ENCODE measurements at regions not wholly inside any gene's neighbourhood (a gene's known extent, or its start where the extent isn't known, plus 50 kb on each side); places are given as distances from the start of the nearest gene placed in this dataset.

DNA sequence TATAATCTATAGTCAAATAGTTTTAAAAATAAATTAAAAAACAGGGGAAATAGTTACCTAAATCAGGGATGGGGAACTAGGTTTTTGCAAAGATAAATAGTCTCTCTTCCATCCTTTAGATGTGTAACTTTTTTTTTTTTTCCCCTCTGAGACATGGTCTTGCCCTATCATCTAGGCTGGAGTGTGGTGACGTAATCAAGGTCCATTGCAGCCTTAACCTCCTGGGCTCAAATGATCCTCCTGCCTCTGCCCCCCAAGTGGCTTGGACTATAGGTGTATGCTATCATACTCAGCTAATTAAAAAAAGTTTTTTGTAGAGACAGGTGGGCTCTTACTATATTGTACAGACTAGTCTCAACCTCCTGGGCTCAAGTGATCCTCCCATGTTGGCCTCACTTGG is 316.5 kb downstream of the CCDC85A start:
- H3K9ac ChIP-seq (ENCODE audit: low read depth, low read length, poor library complexity, severe bottlenecking), result no peak overlapping the region
- no peak overlapping the region for H2AFZ ChIP-seq (ENCODE audit: low read length)
- no peaks in the 10 kb centered on the region for H3F3A ChIP-seq (ENCODE audit: low read depth)
- H3K27me3 ChIP-seq (ENCODE audit: insufficient read depth, low read length, poor library complexity, severe bottlenecking), result no peaks in the 10 kb centered on the region
- TF ChIP-seq, protein P1, sequence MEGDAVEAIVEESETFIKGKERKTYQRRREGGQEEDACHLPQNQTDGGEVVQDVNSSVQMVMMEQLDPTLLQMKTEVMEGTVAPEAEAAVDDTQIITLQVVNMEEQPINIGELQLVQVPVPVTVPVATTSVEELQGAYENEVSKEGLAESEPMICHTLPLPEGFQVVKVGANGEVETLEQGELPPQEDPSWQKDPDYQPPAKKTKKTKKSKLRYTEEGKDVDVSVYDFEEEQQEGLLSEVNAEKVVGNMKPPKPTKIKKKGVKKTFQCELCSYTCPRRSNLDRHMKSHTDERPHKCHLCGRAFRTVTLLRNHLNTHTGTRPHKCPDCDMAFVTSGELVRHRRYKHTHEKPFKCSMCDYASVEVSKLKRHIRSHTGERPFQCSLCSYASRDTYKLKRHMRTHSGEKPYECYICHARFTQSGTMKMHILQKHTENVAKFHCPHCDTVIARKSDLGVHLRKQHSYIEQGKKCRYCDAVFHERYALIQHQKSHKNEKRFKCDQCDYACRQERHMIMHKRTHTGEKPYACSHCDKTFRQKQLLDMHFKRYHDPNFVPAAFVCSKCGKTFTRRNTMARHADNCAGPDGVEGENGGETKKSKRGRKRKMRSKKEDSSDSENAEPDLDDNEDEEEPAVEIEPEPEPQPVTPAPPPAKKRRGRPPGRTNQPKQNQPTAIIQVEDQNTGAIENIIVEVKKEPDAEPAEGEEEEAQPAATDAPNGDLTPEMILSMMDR (conservative IDR thresholded peaks at IDR 0.05; ENCODE audit: low read length), result no peak
- H3K4me2 ChIP-seq (ENCODE audit: low read depth, low read length, poor library complexity, severe bottlenecking), result no peak overlapping the region
- H3K9me2 ChIP-seq (replicated peaks; ENCODE audit: low read depth, low read length), result no peaks in the 10 kb centered on the region; the same call in 1 of the 2 replicates
- no peaks in the 10 kb centered on the region for H3K36me3 ChIP-seq (ENCODE audit: insufficient read depth, low read length)
- no peaks in the 10 kb centered on the region for H4K20me1 ChIP-seq (ENCODE audit: insufficient read depth, low read length, poor library complexity, severe bottlenecking)
- no peaks in the 10 kb centered on the region for H3K4me1 ChIP-seq (ENCODE audit: insufficient read depth, low read length, poor library complexity, severe bottlenecking)
- H3K9me3 ChIP-seq (ENCODE audit: insufficient read depth, low read depth, low read length), result no peaks in the 10 kb centered on the region
- no peak overlapping the region for H3K4me3 ChIP-seq (ENCODE audit: low read length, poor library complexity, severe bottlenecking)
- H3K79me2 ChIP-seq (ENCODE audit: insufficient read depth, low read length), result no peaks in the 10 kb centered on the region

DNA sequence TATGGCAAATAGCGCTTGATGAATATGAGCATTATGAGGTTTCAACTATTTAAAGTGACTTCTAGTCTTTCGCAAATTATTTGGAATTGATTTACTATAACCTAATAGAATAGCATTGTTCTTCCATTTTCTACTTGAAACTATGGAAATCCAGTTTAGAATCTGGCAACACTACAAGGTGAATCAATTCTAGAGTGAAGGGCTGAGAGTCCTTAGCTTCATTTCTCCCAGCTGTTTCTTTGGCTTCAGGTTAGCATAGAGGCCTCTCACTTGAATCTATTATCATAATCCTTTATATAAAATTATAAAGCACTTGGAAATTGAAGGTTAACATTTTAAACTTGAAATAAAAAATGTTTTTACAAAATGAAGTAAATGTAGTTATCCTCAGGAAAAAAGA is 318.8 kb downstream of the CCDC85A start:
- no peaks in the 10 kb centered on the region for H3K4me1 ChIP-seq (ENCODE audit: insufficient read depth, low read length, poor library complexity, severe bottlenecking)
- H3K9ac ChIP-seq (ENCODE audit: low read depth, low read length, poor library complexity, severe bottlenecking), result no peak overlapping the region
- no peak overlapping the region for H3K4me3 ChIP-seq (ENCODE audit: low read length, poor library complexity, severe bottlenecking)
- TF ChIP-seq EZH2phosphoT487 (IDR thresholded peaks at IDR 0.05; ENCODE audit: borderline replicate concordance), result no peak
- H3K79me2 ChIP-seq (ENCODE audit: insufficient read depth, low read length), result no peaks in the 10 kb centered on the region
- no peak overlapping the region for H2AFZ ChIP-seq (ENCODE audit: low read length)
- H3K36me3 ChIP-seq (ENCODE audit: insufficient read depth, low read length), result no peaks in the 10 kb centered on the region
- no peak overlapping the region for H3K4me2 ChIP-seq (ENCODE audit: low read depth, low read length, poor library complexity, severe bottlenecking)
- H3K9me2 ChIP-seq (replicated peaks; ENCODE audit: low read depth, low read length), result no peaks in the 10 kb centered on the region; the same call in 1 of the 2 replicates
- no peaks in the 10 kb centered on the region for H3K9me3 ChIP-seq (ENCODE audit: insufficient read depth, low read depth, low read length)
- H3F3A ChIP-seq (ENCODE audit: low read depth), result no peaks in the 10 kb centered on the region
- H4K20me1 ChIP-seq (ENCODE audit: insufficient read depth, low read length, poor library complexity, severe bottlenecking), result no peaks in the 10 kb centered on the region
- H3K27me3 ChIP-seq (ENCODE audit: insufficient read depth, low read length, poor library complexity, severe bottlenecking), result no peaks in the 10 kb centered on the region

DNA sequence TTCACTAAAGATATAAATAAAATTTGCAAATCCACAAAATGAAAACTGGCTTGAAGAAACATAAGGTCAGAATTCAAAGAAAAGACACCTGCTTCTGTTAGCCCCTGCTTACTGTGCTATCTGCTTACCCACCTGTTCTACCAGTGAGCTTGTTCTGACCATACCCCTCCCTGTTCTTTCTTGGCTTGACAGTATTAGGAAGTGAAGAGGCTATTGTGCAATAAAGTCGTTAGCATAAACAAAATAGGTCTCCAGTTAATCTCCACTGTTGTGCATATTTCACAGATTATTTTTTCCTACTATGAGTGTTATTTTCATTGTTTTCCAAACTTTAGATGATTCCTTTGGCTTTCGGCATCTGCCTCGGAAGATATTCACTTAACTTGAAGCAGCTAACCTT is 322.1 kb downstream of the CCDC85A start:
- Histone ChIP-seq H3K4me3 (ENCODE audit: low read length, poor library complexity, severe bottlenecking) (no peak overlapping the region), H2AFZ (ENCODE audit: low read length) (no peak overlapping the region), H3K9me2 (replicated peaks; ENCODE audit: low read depth, low read length) (no peaks in the 10 kb centered on the region; the same call in 1 of the 2 replicates), H3K9ac (ENCODE audit: low read depth, low read length, poor library complexity, severe bottlenecking) (no peak overlapping the region), H3K9me3 (ENCODE audit: insufficient read depth, low read depth, low read length) (no peaks in the 10 kb centered on the region), H3K36me3 (ENCODE audit: insufficient read depth, low read length) (no peaks in the 10 kb centered on the region), H3K79me2 (ENCODE audit: insufficient read depth, low read length) (no peaks in the 10 kb centered on the region), H3K4me1 (ENCODE audit: insufficient read depth, low read length, poor library complexity, severe bottlenecking) (no peaks in the 10 kb centered on the region), H4K20me1 (ENCODE audit: insufficient read depth, low read length, poor library complexity, severe bottlenecking) (no peaks in the 10 kb centered on the region), H3K27me3 (ENCODE audit: insufficient read depth, low read length, poor library complexity, severe bottlenecking) (no peaks in the 10 kb centered on the region), H3F3A (ENCODE audit: low read depth) (no peaks in the 10 kb centered on the region), H3K4me2 (ENCODE audit: low read depth, low read length, poor library complexity, severe bottlenecking) (no peak overlapping the region)
- TF ChIP-seq, protein P1 (conservative IDR thresholded peaks at IDR 0.05; ENCODE audit: low read length), result no peak
- no peak for TF ChIP-seq EZH2phosphoT487 (IDR thresholded peaks at IDR 0.05; ENCODE audit: borderline replicate concordance)

DNA sequence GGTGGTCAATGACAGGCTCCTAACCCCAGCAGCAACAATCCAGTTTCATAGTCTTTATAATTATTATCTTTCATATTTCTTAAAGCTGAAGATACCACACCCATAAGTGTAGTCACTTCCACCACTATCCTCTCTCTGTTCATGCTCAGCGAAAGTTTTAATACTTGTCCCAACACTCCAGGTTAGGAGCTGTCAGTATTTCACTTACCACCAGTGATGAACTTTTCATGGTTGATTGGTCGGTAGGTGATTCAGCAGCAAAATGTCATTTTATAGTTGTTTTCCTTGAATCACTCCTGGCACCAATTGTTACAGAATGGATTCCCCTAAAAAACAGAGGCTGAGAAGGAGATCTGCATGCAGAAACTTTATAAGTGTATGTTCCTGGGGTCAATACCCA is 324.9 kb downstream of the CCDC85A start:
- Histone ChIP-seq H3K36me3 (ENCODE audit: insufficient read depth, low read length) (no peaks in the 10 kb centered on the region), H3K9me3 (ENCODE audit: insufficient read depth, low read depth, low read length) (no peaks in the 10 kb centered on the region), H3K4me1 (ENCODE audit: insufficient read depth, low read length, poor library complexity, severe bottlenecking) (no peaks in the 10 kb centered on the region), H3F3A (ENCODE audit: low read depth) (no peaks in the 10 kb centered on the region), H2AFZ (ENCODE audit: low read length) (no peak overlapping the region), H3K79me2 (ENCODE audit: insufficient read depth, low read length) (no peaks in the 10 kb centered on the region), H4K20me1 (ENCODE audit: insufficient read depth, low read length, poor library complexity, severe bottlenecking) (no peaks in the 10 kb centered on the region), H3K9ac (ENCODE audit: low read depth, low read length, poor library complexity, severe bottlenecking) (no peak overlapping the region), H3K27me3 (ENCODE audit: insufficient read depth, low read length, poor library complexity, severe bottlenecking) (no peaks in the 10 kb centered on the region), H3K9me2 (replicated peaks; ENCODE audit: low read depth, low read length) (no peaks in the 10 kb centered on the region; the same call in 1 of the 2 replicates), H3K4me3 (ENCODE audit: low read length, poor library complexity, severe bottlenecking) (no peak overlapping the region), H3K4me2 (ENCODE audit: low read depth, low read length, poor library complexity, severe bottlenecking) (no peak overlapping the region)
- TF ChIP-seq EZH2phosphoT487 (IDR thresholded peaks at IDR 0.05; ENCODE audit: borderline replicate concordance), result no peak
- TF ChIP-seq, protein P1 (conservative IDR thresholded peaks at IDR 0.05; ENCODE audit: low read length), result no peak
